ENCODE measurements at regions not wholly inside any gene's neighbourhood (a gene's known extent, or its start where the extent isn't known, plus 50 kb on each side); places are given as distances from the start of the nearest gene placed in this dataset.

GRCh38 chr5:125967576-125967975, 455.6 kb upstream of the GRAMD2B start:
- TF ChIP-seq EZH2 (IDR thresholded peaks at IDR 0.05; ENCODE audit: borderline replicate concordance, low read depth, low read length, severe bottlenecking) (no peak), CTCF (IDR thresholded peaks at IDR 0.05; ENCODE audit: extremely low read depth in 1 of 2, insufficient read depth in 1 of 2, low read depth in 1 of 2, low read length in 2 of 2) (no peak), POLR2A (IDR thresholded peaks at IDR 0.05; ENCODE audit: low read depth, low read length) (no peak), POLR2AphosphoS5 (IDR thresholded peaks at IDR 0.05; ENCODE audit: insufficient read depth, low read depth, low read length) (no peak)

Measured in endothelial cell of umbilical vein (primary cell).